ENCODE measurements at regions not wholly inside any gene's neighbourhood (a gene's known extent, or its start where the extent isn't known, plus 50 kb on each side); places are given as distances from the start of the nearest gene placed in this dataset.

DNA sequence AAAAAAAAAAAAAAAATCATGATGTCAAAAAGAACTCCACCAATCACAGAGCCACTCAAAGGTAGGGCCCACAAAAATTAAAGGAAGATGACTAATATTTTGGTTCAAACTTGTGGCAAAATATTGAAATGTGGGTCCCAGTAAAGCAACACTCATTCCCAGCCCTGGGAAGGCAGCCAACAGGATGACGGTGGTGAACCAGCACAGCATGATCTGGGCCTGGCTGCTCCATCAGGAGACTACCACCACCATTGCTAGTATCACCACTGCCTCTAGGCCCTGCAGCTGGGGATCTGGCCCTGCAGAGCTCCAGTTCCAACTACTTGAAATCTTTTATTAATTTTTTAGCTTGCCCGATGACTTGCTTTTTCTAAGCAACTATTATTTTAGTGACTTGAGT is 206.8 kb upstream of the ITGA1 start (continued):
- TF ChIP-seq, protein P1, sequence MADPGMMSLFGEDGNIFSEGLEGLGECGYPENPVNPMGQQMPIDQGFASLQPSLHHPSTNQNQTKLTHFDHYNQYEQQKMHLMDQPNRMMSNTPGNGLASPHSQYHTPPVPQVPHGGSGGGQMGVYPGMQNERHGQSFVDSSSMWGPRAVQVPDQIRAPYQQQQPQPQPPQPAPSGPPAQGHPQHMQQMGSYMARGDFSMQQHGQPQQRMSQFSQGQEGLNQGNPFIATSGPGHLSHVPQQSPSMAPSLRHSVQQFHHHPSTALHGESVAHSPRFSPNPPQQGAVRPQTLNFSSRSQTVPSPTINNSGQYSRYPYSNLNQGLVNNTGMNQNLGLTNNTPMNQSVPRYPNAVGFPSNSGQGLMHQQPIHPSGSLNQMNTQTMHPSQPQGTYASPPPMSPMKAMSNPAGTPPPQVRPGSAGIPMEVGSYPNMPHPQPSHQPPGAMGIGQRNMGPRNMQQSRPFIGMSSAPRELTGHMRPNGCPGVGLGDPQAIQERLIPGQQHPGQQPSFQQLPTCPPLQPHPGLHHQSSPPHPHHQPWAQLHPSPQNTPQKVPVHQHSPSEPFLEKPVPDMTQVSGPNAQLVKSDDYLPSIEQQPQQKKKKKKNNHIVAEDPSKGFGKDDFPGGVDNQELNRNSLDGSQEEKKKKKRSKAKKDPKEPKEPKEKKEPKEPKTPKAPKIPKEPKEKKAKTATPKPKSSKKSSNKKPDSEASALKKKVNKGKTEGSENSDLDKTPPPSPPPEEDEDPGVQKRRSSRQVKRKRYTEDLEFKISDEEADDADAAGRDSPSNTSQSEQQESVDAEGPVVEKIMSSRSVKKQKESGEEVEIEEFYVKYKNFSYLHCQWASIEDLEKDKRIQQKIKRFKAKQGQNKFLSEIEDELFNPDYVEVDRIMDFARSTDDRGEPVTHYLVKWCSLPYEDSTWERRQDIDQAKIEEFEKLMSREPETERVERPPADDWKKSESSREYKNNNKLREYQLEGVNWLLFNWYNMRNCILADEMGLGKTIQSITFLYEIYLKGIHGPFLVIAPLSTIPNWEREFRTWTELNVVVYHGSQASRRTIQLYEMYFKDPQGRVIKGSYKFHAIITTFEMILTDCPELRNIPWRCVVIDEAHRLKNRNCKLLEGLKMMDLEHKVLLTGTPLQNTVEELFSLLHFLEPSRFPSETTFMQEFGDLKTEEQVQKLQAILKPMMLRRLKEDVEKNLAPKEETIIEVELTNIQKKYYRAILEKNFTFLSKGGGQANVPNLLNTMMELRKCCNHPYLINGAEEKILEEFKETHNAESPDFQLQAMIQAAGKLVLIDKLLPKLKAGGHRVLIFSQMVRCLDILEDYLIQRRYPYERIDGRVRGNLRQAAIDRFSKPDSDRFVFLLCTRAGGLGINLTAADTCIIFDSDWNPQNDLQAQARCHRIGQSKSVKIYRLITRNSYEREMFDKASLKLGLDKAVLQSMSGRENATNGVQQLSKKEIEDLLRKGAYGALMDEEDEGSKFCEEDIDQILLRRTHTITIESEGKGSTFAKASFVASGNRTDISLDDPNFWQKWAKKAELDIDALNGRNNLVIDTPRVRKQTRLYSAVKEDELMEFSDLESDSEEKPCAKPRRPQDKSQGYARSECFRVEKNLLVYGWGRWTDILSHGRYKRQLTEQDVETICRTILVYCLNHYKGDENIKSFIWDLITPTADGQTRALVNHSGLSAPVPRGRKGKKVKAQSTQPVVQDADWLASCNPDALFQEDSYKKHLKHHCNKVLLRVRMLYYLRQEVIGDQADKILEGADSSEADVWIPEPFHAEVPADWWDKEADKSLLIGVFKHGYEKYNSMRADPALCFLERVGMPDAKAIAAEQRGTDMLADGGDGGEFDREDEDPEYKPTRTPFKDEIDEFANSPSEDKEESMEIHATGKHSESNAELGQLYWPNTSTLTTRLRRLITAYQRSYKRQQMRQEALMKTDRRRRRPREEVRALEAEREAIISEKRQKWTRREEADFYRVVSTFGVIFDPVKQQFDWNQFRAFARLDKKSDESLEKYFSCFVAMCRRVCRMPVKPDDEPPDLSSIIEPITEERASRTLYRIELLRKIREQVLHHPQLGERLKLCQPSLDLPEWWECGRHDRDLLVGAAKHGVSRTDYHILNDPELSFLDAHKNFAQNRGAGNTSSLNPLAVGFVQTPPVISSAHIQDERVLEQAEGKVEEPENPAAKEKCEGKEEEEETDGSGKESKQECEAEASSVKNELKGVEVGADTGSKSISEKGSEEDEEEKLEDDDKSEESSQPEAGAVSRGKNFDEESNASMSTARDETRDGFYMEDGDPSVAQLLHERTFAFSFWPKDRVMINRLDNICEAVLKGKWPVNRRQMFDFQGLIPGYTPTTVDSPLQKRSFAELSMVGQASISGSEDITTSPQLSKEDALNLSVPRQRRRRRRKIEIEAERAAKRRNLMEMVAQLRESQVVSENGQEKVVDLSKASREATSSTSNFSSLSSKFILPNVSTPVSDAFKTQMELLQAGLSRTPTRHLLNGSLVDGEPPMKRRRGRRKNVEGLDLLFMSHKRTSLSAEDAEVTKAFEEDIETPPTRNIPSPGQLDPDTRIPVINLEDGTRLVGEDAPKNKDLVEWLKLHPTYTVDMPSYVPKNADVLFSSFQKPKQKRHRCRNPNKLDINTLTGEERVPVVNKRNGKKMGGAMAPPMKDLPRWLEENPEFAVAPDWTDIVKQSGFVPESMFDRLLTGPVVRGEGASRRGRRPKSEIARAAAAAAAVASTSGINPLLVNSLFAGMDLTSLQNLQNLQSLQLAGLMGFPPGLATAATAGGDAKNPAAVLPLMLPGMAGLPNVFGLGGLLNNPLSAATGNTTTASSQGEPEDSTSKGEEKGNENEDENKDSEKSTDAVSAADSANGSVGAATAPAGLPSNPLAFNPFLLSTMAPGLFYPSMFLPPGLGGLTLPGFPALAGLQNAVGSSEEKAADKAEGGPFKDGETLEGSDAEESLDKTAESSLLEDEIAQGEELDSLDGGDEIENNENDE (IDR thresholded peaks at IDR 0.05; ENCODE audit: insufficient replicate concordance, low read length) = no peak
- TF ChIP-seq, protein P2, sequence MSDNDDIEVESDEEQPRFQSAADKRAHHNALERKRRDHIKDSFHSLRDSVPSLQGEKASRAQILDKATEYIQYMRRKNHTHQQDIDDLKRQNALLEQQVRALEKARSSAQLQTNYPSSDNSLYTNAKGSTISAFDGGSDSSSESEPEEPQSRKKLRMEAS (IDR thresholded peaks at IDR 0.05) = no peak
- TF ChIP-seq YY1 (IDR thresholded peaks at IDR 0.05; ENCODE audit: low read depth, low read length) (no peak), CHD1 (IDR thresholded peaks at IDR 0.05; ENCODE audit: low read depth, low read length) (no peak), KDM4A (IDR thresholded peaks at IDR 0.05; ENCODE audit: low read depth, low read length, severe bottlenecking) (no peak), JUND (IDR thresholded peaks at IDR 0.05; ENCODE audit: low read length) (no peak), CBX8 (IDR thresholded peaks at IDR 0.05; ENCODE audit: borderline replicate concordance, low read depth, low read length) (no peak)
- TF ChIP-seq, protein P3, sequence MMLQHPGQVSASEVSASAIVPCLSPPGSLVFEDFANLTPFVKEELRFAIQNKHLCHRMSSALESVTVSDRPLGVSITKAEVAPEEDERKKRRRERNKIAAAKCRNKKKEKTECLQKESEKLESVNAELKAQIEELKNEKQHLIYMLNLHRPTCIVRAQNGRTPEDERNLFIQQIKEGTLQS (IDR thresholded peaks at IDR 0.05; ENCODE audit: insufficient read depth, low read depth, low read length) = no peak

All from H1 (cell line).